ENCODE measurements at regions not wholly inside any gene's neighbourhood (a gene's known extent, or its start where the extent isn't known, plus 50 kb on each side); places are given as distances from the start of the nearest gene placed in this dataset.

DNA sequence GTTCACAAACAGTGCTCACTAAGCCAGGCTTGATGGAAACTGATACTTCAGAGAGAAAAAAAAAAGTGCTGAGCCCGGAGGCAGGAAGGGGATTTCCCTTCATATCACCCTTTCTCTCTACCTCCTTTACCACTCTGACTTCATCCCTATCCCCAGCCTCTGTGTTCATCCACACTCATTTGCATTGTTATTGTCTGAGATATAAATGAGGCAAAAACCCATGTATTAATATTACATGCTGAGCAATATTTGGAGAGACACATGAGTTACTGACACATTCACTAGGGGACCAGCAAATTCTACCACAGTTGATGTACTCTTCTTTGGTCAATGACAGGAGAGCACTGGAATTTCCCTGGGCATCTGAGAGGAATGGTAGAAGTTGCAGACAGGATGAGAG is 175.8 kb downstream of the TNFSF18 start:
- H3K4me1 ChIP-seq (ENCODE audit: control insufficient read depth, extremely low read depth, insufficient read depth, low read length) = peaks cover 5% of the 10 kb centered on the region
- no peaks in the 10 kb centered on the region for H3K79me2 ChIP-seq (ENCODE audit: control insufficient read depth, insufficient read depth, low read length)
- no peak overlapping the region for H2AFZ ChIP-seq (ENCODE audit: control insufficient read depth, low read length)
- no peaks in the 10 kb centered on the region for H3K27me3 ChIP-seq (ENCODE audit: control insufficient read depth, extremely low read depth, insufficient read depth, low read length)
- DNase-seq (ENCODE audit: low read depth, low spot score) (no peak), FAIRE-seq (no peak)
- no peak overlapping the region for H3K27ac ChIP-seq (ENCODE audit: control insufficient read depth, insufficient read depth, low read length)
- TF ChIP-seq, protein P1, sequence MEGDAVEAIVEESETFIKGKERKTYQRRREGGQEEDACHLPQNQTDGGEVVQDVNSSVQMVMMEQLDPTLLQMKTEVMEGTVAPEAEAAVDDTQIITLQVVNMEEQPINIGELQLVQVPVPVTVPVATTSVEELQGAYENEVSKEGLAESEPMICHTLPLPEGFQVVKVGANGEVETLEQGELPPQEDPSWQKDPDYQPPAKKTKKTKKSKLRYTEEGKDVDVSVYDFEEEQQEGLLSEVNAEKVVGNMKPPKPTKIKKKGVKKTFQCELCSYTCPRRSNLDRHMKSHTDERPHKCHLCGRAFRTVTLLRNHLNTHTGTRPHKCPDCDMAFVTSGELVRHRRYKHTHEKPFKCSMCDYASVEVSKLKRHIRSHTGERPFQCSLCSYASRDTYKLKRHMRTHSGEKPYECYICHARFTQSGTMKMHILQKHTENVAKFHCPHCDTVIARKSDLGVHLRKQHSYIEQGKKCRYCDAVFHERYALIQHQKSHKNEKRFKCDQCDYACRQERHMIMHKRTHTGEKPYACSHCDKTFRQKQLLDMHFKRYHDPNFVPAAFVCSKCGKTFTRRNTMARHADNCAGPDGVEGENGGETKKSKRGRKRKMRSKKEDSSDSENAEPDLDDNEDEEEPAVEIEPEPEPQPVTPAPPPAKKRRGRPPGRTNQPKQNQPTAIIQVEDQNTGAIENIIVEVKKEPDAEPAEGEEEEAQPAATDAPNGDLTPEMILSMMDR (optimal IDR thresholded peaks at IDR 0.05 in 1 of 3, IDR thresholded peaks at IDR 0.05 in 1 of 3, conservative IDR thresholded peaks at IDR 0.05 in 1 of 3; ENCODE audit: extremely low read depth in 1 of 3, insufficient read depth in 2 of 3, low read length in 3 of 3) = no peak
- no peak for TF ChIP-seq EZH2 (IDR thresholded peaks at IDR 0.05; ENCODE audit: low read length)
- no peaks in the 10 kb centered on the region for H3K9me1 ChIP-seq (ENCODE audit: control insufficient read depth, extremely low read depth, insufficient read depth, low read length)
- H3K4me2 ChIP-seq (ENCODE audit: control insufficient read depth, extremely low read depth, insufficient read depth, low read depth, low read length) = no peak overlapping the region
- H3K9me3 ChIP-seq (ENCODE audit: control insufficient read depth, low read depth, low read length) = no peaks in the 10 kb centered on the region
- dilution Hi-C loops (cut with MboI; ENCODE audit: extremely low pct_ligation_motif_present, low sequenced_read_pairs) = no loop called here
- H3K36me3 ChIP-seq (ENCODE audit: control insufficient read depth in 2 of 2, extremely low read depth in 1 of 2, insufficient read depth in 2 of 2, low read length in 2 of 2) = no peaks in the 10 kb centered on the region
- H3K9ac ChIP-seq (ENCODE audit: control insufficient read depth, extremely low read depth, insufficient read depth, low read length) = no peak overlapping the region
- no peak overlapping the region for H3K4me3 ChIP-seq (ENCODE audit: control insufficient read depth in 2 of 3, extremely low read depth in 1 of 3, insufficient read depth in 2 of 3, low read depth in 1 of 3, low read length in 3 of 3)
- no peaks in the 10 kb centered on the region for H4K20me1 ChIP-seq (ENCODE audit: control insufficient read depth, extremely low read depth, insufficient read depth, low read length)

DNA sequence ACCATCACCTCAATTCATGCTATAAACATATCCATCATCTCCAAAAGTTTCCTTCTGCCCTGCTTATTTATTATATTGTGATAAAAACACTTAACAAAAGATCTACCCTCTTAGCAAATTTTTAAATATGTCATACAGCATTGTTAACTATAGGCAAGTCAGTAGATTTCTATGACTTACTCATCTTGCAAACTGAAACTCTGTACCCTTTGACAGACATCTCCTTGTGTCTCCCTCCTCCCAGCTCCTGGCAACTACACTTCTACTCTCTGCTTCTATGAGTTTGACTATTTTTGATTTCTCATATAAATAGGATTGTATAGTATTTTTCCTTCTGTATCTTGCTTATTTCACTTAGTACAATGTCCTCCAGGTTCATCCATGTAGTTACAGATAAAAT is 174.8 kb downstream of the TNFSF18 start:
- H4K20me1 ChIP-seq (ENCODE audit: control insufficient read depth, extremely low read depth, insufficient read depth, low read length) = no peaks in the 10 kb centered on the region
- DNase-seq (ENCODE audit: low read depth, low spot score) (no peak), FAIRE-seq (no peak)
- no peaks in the 10 kb centered on the region for H3K9me1 ChIP-seq (ENCODE audit: control insufficient read depth, extremely low read depth, insufficient read depth, low read length)
- H3K4me3 ChIP-seq (ENCODE audit: control insufficient read depth in 2 of 3, extremely low read depth in 1 of 3, insufficient read depth in 2 of 3, low read depth in 1 of 3, low read length in 3 of 3) = no peak overlapping the region
- no peaks in the 10 kb centered on the region for H3K36me3 ChIP-seq (ENCODE audit: control insufficient read depth in 2 of 2, extremely low read depth in 1 of 2, insufficient read depth in 2 of 2, low read length in 2 of 2)
- H3K9ac ChIP-seq (ENCODE audit: control insufficient read depth, extremely low read depth, insufficient read depth, low read length) = no peak overlapping the region
- H3K27me3 ChIP-seq (ENCODE audit: control insufficient read depth, extremely low read depth, insufficient read depth, low read length) = no peaks in the 10 kb centered on the region
- no peak overlapping the region for H3K27ac ChIP-seq (ENCODE audit: control insufficient read depth, insufficient read depth, low read length)
- no peak for TF ChIP-seq EZH2 (IDR thresholded peaks at IDR 0.05; ENCODE audit: low read length)
- TF ChIP-seq, protein P1 (optimal IDR thresholded peaks at IDR 0.05 in 1 of 3, IDR thresholded peaks at IDR 0.05 in 1 of 3, conservative IDR thresholded peaks at IDR 0.05 in 1 of 3; ENCODE audit: extremely low read depth in 1 of 3, insufficient read depth in 2 of 3, low read length in 3 of 3) = no peak
- dilution Hi-C loops (cut with MboI; ENCODE audit: extremely low pct_ligation_motif_present, low sequenced_read_pairs) = no loop called here
- no peaks in the 10 kb centered on the region for H3K9me3 ChIP-seq (ENCODE audit: control insufficient read depth, low read depth, low read length)
- H2AFZ ChIP-seq (ENCODE audit: control insufficient read depth, low read length) = no peak overlapping the region
- no peak overlapping the region for H3K4me2 ChIP-seq (ENCODE audit: control insufficient read depth, extremely low read depth, insufficient read depth, low read depth, low read length)
- H3K4me1 ChIP-seq (ENCODE audit: control insufficient read depth, extremely low read depth, insufficient read depth, low read length) = peaks cover 4% of the 10 kb centered on the region
- H3K79me2 ChIP-seq (ENCODE audit: control insufficient read depth, insufficient read depth, low read length) = no peaks in the 10 kb centered on the region
